ENCODE measurements at regions not wholly inside any gene's neighbourhood (a gene's known extent, or its start where the extent isn't known, plus 50 kb on each side); places are given as distances from the start of the nearest gene placed in this dataset.

- Histone ChIP-seq H3K4me3 (no peak overlapping the region), H3K36me3 (ENCODE audit: control insufficient read depth in 2 of 2, insufficient read depth in 2 of 2, low read length in 1 of 2) (no peaks in the 10 kb centered on the region), H3K79me2 (ENCODE audit: control insufficient read depth, insufficient read depth, low read length) (no peaks in the 10 kb centered on the region), H4K20me1 (ENCODE audit: control insufficient read depth, insufficient read depth) (no peaks in the 10 kb centered on the region), H3K9me3 (replicated peaks; ENCODE audit: control insufficient read depth, insufficient read depth, low read length) (no peaks in the 10 kb centered on the region), H3K27ac (ENCODE audit: control insufficient read depth, insufficient read depth) (no peak overlapping the region), H3K9ac (ENCODE audit: control insufficient read depth, insufficient read depth, low read length) (no peak overlapping the region), H3K4me2 (ENCODE audit: control insufficient read depth, insufficient read depth) (no peak overlapping the region), H3K27me3 (replicated peaks in 1 of 2; ENCODE audit: control insufficient read depth in 2 of 2, insufficient read depth in 2 of 2, low read length in 1 of 2) (no peaks in the 10 kb centered on the region), H3K4me1 (ENCODE audit: control insufficient read depth, insufficient read depth, low read length) (no peaks in the 10 kb centered on the region), H2AFZ (ENCODE audit: control insufficient read depth, low read depth, low read length) (no peak overlapping the region)
- no peak for FAIRE-seq
- in situ Hi-C loops (cut with MboI), result no loop called here
- no peak for TF ChIP-seq ESRRA (IDR thresholded peaks at IDR 0.05; ENCODE audit: low read length)
- no peak for TF ChIP-seq TCF12 (IDR thresholded peaks at IDR 0.05; ENCODE audit: low read depth, low read length)
- no peak for TF ChIP-seq TAF1 (IDR thresholded peaks at IDR 0.05; ENCODE audit: borderline replicate concordance, low read depth, low read length)
- no peak for TF ChIP-seq YY1 (IDR thresholded peaks at IDR 0.05; ENCODE audit: low read depth, low read length)
- TF ChIP-seq KLF5 (IDR thresholded peaks at IDR 0.05; ENCODE audit: partially characterized antibody), result no peak
- TF ChIP-seq GABPA (IDR thresholded peaks at IDR 0.05; ENCODE audit: low read depth), result no peak
- no peak for TF ChIP-seq ATF7 (IDR thresholded peaks at IDR 0.05; ENCODE audit: low read depth)
- TF ChIP-seq CBX5 (IDR thresholded peaks at IDR 0.05; ENCODE audit: low read depth), result no peak
- no peak for TF ChIP-seq SPI1 (IDR thresholded peaks at IDR 0.05; ENCODE audit: borderline replicate concordance, insufficient read depth, low read depth, low read length)
- intact Hi-C loops (cut with micrococcal nuclease; ENCODE audit: unreplicated experiment), result no loop called here
- ATAC-seq, result no peak
- ChIA-PET CTCF (no interaction called here), POLR2A (no interaction called here), SMC1A (ENCODE audit: uncharacterized antibody, unreplicated experiment) (no interaction called here), RAD21 (ENCODE audit: unreplicated experiment) (no interaction called here)
- no TSS peak for BruUV-seq (replicated peaks)
- WGBS (ENCODE audit: insufficient coverage, insufficient replicate concordance, low lambda C conversion rate, missing lambda C conversion rate), result 59% methylated on average over 2 of the region's 2 CpGs
- DNase-seq (ENCODE audit: low read depth, low spot score), result no peak
These were observed 156.9 kb upstream of the RPRM start for GRCh38 chr2:153635494-153635893.

DNA sequence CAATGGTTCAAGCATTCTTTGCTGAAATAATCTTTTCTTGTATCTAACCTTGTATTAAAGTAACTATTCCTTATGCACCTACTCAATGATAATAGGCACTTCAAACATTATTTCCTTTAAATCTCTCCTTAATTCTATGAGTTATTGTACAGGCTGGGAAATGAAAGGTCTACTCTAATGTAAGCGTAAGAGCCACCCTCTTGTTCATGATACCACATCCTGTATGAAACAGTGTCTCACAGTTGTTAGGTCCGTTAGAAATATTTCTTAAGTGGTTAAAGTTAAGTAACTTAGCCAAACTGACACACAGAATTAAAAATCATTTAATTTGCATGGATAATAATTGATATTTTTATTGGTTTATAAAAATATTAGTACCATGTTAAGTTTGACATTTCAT lies 162.5 kb upstream of the RPRM start:
- H3K27me3 ChIP-seq (replicated peaks in 1 of 2; ENCODE audit: control insufficient read depth in 2 of 2, insufficient read depth in 2 of 2, low read length in 1 of 2), result no peaks in the 10 kb centered on the region
- no peak overlapping the region for H3K27ac ChIP-seq (ENCODE audit: control insufficient read depth, insufficient read depth)
- no peak overlapping the region for H2AFZ ChIP-seq (ENCODE audit: control insufficient read depth, low read depth, low read length)
- no peak for ATAC-seq
- no peaks in the 10 kb centered on the region for H3K9me3 ChIP-seq (replicated peaks; ENCODE audit: control insufficient read depth, insufficient read depth, low read length)
- no peak for DNase-seq (ENCODE audit: low read depth, low spot score)
- no peaks in the 10 kb centered on the region for H3K79me2 ChIP-seq (ENCODE audit: control insufficient read depth, insufficient read depth, low read length)
- ChIA-PET CTCF (no interaction called here), POLR2A (no interaction called here), RAD21 (ENCODE audit: unreplicated experiment) (no interaction called here), SMC1A (ENCODE audit: uncharacterized antibody, unreplicated experiment) (interaction anchor here (1.1 kb wide), 1 partner anchor 9 kb away, joined by 3 read pairs; no protein-coding TSS in a partner anchor)
- FAIRE-seq, result no peak
- no peak overlapping the region for H3K9ac ChIP-seq (ENCODE audit: control insufficient read depth, insufficient read depth, low read length)
- H3K36me3 ChIP-seq (ENCODE audit: control insufficient read depth in 2 of 2, insufficient read depth in 2 of 2, low read length in 1 of 2), result no peaks in the 10 kb centered on the region
- no peaks in the 10 kb centered on the region for H3K4me1 ChIP-seq (ENCODE audit: control insufficient read depth, insufficient read depth, low read length)
- no peak for TF ChIP-seq ELK1 (IDR thresholded peaks at IDR 0.05; ENCODE audit: low read depth, low read length)
- no peak for TF ChIP-seq JUND (IDR thresholded peaks at IDR 0.05; ENCODE audit: low read depth, low read length)
- no peak for TF ChIP-seq KAT2A (conservative IDR thresholded peaks at IDR 0.05; ENCODE audit: control insufficient read depth, low read depth, low read length)
- no TSS peak for BruUV-seq (replicated peaks)
- in situ Hi-C loops (cut with MboI), result no loop called here
- H3K4me2 ChIP-seq (ENCODE audit: control insufficient read depth, insufficient read depth), result no peak overlapping the region
- H3K4me3 ChIP-seq, result no peak overlapping the region
- WGBS (ENCODE audit: insufficient coverage, insufficient replicate concordance, low lambda C conversion rate, missing lambda C conversion rate), result 4% methylated on average over 2 of the region's 2 CpGs
- no peaks in the 10 kb centered on the region for H4K20me1 ChIP-seq (ENCODE audit: control insufficient read depth, insufficient read depth)
- intact Hi-C loops (cut with micrococcal nuclease; ENCODE audit: unreplicated experiment), result no loop called here
